H1 (cell line): ENCODE measurements at regions not wholly inside any gene's neighbourhood (a gene's known extent, or its start where the extent isn't known, plus 50 kb on each side); places are given as distances from the start of the nearest gene placed in this dataset.

Source experiments
- ASH2L ChIP-seq: fragments of 200-600, 300-600 bp; sonication (generic); IDR thresholded peaks from one replicate; pipeline ENCODE4 v1.7.1; 2017; ENCODE audit warnings: low read length
- CHD1 ChIP-seq: IDR thresholded peaks from 2 replicates; pipeline ENCODE4 v1.6.1; 2012; ENCODE audit warnings: low read depth, low read length, improper control_type of control experiment
- EP300 ChIP-seq, 2 experiments: IDR thresholded peaks; 1 replicate in 1 of 2; 2 replicates in 1 of 2; pipeline ENCODE4 v1.6.1; 2011 to 2012; ENCODE audit warnings: low read depth in 2 of 2, low read length in 2 of 2, mild to moderate bottlenecking in 2 of 2, borderline replicate concordance in 1 of 2, inconsistent platforms in 1 of 2, moderate library complexity in 1 of 2
- NRF1 ChIP-seq: IDR thresholded peaks from 2 replicates; pipeline ENCODE4 v1.6.1; 2011; ENCODE audit warnings: mild to moderate bottlenecking, low read depth, low read length, improper control_type of control experiment
- RNF2 ChIP-seq: fragments of 200-900, 300-1000 bp; sonication (generic); IDR thresholded peaks from 2 replicates; pipeline ENCODE4 v1.7.1; 2016; ENCODE audit warnings: borderline replicate concordance, low read depth, mild to moderate bottlenecking, antibody characterized with exemption, low read length; ENCODE audit not compliant: poor library complexity, severe bottlenecking; ENCODE audit errors: missing control alignments
- TF ChIP-seq, protein P1 (sequence below), 3 experiments: IDR thresholded peaks; 1 replicate in 2 of 3; 2 replicates in 1 of 3; pipeline versions ENCODE4 v1.5.1 to v1.6.1; 2011; ENCODE audit warnings: low read length in 3 of 3, mild to moderate bottlenecking in 3 of 3, inconsistent platforms in 2 of 3, low read depth in 1 of 3, moderate library complexity in 1 of 3; ENCODE audit not compliant: insufficient read depth in 1 of 3; ENCODE audit errors: control extremely low read depth in 1 of 3
- TF ChIP-seq, protein P2 (sequence below): IDR thresholded peaks from 2 replicates; pipeline ENCODE4 v1.6.1; 2012; ENCODE audit warnings: inconsistent platforms

DNA sequence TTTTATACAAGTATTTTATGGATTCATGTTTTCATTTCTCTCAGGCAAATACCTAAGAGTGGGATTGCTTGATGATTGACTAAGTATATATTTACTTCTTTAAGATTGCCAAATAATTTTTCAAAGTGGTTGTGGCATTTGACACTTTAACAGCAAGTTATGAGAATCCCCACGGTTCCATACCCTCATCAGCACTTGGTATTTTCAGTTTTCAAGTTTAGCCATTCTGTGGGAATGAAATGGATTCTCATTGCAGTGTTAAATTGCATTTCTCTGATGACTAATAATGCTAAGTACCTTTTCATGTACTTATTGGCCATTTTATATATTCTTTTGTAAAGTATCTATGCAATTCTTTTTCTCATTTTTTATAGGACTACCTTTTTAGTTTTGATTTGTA is 301.5 kb upstream of the DIO3 start:
- TF ChIP-seq, protein P1, sequence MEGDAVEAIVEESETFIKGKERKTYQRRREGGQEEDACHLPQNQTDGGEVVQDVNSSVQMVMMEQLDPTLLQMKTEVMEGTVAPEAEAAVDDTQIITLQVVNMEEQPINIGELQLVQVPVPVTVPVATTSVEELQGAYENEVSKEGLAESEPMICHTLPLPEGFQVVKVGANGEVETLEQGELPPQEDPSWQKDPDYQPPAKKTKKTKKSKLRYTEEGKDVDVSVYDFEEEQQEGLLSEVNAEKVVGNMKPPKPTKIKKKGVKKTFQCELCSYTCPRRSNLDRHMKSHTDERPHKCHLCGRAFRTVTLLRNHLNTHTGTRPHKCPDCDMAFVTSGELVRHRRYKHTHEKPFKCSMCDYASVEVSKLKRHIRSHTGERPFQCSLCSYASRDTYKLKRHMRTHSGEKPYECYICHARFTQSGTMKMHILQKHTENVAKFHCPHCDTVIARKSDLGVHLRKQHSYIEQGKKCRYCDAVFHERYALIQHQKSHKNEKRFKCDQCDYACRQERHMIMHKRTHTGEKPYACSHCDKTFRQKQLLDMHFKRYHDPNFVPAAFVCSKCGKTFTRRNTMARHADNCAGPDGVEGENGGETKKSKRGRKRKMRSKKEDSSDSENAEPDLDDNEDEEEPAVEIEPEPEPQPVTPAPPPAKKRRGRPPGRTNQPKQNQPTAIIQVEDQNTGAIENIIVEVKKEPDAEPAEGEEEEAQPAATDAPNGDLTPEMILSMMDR (IDR thresholded peaks at IDR 0.05; ENCODE audit: control extremely low read depth in 1 of 3, insufficient read depth in 1 of 3, low read depth in 1 of 3, low read length in 3 of 3), result no peak
- no peak for TF ChIP-seq EP300 (IDR thresholded peaks at IDR 0.05; ENCODE audit: borderline replicate concordance in 1 of 2, low read depth in 2 of 2, low read length in 2 of 2)
- TF ChIP-seq RNF2, result no peak
- TF ChIP-seq NRF1, result no peak
- TF ChIP-seq, protein P2, sequence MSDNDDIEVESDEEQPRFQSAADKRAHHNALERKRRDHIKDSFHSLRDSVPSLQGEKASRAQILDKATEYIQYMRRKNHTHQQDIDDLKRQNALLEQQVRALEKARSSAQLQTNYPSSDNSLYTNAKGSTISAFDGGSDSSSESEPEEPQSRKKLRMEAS, result no peak
- no peak for TF ChIP-seq ASH2L
- no peak for TF ChIP-seq CHD1
